Activated CD4-positive, alpha-beta T cell treated with anti-CD3 and anti-CD28 coated beads for 48 hours (primary cell): ENCODE measurements at regions not wholly inside any gene's neighbourhood (a gene's known extent, or its start where the extent isn't known, plus 50 kb on each side); places are given as distances from the start of the nearest gene placed in this dataset.

Source experiments
- DNase-seq: peaks from one replicate; pipeline ENCODE4 v3.0.0-alpha.2; 2020

DNA sequence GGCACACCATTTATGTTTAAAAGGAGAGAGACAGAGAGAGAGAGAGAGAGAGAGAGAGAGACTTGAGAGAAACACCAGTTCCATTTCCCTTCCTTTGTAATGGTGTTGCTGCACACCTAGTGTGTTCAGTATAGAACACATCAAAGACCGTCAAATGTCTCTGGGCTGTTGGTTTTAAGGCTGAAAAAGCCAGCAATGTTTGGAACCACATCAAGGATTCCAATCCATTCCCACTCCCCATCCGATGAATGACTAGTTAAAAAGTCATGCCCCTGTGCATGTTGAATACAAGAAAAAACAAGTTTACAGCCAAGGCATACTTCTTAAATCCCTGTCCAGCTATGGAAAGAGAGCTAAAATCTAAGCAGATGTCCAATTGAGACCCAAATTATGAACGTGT lies 83.0 kb upstream of the IFNE start:
- no peak for DNase-seq

DNA sequence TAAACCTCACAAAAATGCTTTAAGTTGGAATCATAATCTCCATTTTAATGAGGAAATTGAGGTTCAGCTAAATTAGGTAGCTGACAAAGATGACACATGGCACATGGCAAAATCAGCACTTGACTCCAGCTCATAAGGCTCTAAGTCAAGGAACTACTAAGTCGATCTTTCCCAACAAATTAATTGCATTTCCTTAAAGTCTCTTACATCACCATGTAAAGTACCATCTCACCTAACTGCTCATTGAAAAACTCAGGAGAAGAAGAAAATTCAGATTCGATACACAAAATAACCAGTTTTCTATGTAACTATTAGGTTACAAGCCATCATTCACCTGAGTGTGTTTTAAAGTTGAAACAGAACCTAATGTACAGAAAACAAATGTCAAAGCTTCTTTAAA lies 85.8 kb upstream of the IFNE start:
- DNase-seq: no peak

DNA sequence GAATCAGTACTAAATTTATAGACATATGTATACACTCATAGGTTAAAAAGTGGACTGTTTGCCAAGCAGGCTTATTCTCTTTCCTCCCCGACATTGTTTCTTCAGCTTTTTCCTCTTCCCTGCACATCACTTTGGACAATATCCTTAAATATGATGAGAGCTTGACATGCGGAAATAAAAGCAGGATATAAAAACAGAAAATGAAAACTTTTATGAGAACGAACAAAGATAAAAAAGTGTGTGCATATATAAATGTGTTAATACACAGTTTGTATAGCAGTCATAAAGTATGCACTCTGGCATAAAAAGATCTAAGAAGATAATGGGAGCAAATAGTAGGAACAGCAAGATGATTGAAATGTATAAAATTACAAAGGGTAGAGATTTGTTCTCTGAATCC lies 86.4 kb upstream of the IFNE start:
- no peak for DNase-seq

DNA sequence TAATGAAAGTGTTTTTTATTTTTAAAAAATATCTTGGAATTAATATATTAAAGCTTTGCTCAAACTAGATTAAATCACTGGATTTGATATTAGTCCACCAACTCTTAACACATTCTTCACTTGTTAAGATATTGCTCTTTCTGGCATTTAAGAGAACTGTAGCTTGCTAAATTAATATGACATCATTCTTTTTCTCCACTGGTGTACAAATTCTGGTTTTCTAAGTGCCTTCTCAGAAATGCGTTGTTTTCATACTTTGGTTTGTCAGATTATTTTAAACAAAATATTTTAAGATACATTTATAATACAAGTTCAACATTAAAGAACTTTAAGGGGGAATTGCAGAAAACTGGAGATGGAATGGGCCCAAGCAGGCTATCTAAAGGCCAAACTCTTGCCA lies 87.6 kb upstream of the IFNE start:
- no peak for DNase-seq

DNA sequence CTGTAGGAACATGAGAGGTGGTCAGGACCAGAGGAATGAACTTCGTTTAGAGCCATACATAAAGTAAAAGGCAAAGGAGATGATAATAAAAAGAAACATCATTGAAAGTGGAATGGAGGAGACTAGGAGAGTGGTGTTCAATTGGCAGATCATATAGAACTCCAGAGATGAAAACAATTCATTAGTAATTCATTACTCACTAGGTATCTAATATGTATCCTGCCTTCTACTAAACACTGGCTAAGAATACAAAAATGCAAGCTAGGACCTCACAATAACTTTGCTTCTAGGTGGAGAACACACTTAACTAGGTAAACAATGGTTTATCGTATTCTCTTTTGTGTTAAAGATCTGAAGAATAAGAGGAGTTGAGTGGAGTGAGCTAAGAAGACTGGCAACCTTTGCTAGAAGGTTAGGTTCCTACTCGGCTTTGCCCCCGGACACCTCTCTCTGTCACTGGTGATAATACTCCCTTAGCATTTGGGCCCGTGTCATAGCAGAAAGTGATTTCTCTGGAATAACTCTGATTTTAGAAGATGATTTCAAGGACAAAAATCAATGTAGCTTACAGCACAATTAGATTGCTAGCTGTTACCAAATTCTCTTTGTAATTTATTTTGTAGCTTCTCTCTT lies 88.6 kb upstream of the IFNE start:
- no peak for DNase-seq

DNA sequence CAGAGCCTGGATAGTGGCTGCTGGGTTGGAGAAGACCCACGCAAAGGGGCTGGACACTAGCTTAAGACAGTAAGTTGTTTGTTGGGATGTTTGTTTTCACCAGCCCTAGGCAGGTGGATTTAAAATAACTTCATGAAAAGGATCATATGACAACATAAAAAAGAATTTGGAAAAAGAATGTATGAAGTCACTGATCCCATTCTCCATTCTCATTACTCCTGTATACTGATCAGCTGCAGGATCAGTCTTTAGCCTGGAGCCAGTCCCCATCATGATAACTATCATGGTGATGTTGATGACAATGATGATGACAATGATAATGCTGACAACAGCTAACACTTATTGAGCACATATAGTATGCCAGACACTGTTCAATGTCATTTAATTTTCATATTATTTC lies 92.1 kb upstream of the IFNE start:
- no peak for DNase-seq

DNA sequence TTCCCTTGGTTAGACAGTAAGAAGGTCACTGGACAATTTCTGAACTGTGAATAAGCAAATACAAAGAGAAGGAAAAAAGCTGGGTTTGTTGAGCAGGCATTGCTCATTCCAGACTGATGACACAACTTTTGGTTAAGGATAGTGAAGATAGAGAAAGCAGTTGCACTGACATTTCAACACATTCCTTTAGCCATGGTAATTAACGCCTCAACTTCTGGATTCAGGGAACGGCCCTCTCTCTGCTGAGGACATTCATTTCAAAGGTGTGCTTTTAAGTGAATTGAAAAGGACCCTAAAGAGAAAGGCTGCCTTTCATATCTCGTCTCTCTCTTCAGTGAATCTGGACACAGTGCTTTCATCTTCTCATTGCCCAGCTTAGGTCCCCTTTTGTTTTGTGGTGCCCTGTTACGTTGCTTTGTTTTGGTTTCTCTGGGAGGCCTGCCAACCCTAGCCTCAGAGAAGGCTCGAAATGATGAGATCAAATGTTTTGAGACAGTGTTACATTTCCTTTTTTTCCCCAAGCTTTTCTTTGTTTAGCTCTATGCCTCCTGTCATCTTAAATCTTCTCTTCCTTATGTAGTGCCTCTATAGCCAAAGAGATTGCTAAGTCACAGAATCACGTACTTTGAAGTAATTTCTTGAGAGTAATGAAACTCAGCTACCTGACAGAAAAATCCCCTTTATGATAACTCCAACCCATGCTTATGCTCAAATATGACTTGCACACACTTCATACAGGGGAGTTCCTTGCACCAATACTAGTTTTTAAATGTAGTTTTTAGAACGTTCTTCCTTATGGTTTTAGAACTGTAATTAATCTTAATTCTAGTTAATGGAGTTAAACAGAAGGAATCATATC lies 94.4 kb upstream of the IFNE start:
- peak; percentile 50 for DNase-seq

DNA sequence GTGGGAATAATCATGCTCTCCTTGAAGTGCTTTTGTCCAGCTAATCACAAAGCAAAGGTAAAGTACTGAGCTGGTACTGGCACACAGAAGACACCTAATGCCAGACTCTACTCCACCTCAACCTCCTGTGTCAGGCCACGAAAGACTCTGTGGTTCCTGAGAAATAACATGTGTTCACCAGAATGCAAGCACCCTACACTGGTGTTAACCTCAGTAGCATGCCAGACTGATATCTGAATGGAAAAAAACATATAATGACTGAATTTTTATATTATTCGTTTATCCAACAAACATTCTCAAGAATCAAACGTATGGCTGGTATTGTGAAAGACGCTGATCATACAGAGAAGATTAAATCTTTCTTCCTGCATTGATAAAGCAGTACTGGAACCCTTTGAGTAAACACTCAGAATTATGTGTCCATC lies 97.1 kb upstream of the IFNE start:
- peak; percentile 14 for DNase-seq

DNA sequence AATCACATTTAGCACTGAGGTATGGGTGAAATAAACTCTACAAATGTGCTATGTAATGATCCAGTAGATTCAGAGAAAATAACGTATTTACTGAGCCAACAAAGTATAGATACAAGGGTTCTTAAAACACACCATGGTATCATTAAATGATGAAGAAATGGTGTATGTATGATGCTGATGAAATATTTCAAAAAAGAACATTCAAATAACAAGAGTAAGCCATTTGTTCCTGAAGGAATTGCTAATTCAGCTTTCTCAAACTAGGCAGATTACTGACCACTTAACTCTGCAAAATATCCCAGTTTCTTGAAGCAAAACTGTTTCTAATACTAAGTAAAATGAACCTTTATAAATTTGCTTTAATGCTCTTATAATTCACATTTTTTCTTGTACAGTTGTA lies 97.6 kb upstream of the IFNE start:
- no peak for DNase-seq

DNA sequence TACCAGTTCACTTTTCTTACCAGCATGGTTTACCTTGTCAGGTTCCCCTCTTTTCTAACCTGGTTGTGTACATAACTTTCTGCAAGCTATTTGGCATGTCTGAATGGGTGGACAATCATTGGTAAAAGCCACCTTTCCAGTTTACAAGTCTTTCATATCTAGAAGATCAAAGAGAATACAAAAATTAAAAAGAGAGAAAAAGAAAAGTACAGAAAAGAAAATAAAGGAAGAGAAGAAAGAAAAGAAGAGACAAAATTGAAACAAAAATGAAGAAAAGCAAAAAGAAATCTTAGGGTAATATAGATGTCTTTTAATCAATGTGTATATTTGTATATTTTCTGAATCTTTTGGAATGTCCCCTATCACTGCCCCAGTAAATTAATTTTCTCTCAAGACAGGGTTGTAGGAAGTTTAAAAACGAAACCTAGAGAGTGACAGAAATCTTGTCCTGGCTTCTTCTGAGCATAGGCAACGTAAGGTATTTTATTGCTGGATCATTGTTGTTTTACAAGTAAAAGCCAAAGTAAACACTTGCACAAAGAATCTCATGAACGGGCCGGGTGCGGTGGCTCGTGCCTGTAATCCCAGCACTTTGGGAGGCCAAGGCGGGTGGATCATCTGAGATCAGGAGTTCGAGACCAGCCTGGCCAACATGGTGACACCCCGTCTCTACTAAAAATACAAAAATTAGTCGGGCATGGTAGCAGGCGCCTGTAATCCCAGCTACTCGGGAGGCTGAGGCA lies 98.7 kb upstream of the IFNE start:
- DNase-seq: no peak

DNA sequence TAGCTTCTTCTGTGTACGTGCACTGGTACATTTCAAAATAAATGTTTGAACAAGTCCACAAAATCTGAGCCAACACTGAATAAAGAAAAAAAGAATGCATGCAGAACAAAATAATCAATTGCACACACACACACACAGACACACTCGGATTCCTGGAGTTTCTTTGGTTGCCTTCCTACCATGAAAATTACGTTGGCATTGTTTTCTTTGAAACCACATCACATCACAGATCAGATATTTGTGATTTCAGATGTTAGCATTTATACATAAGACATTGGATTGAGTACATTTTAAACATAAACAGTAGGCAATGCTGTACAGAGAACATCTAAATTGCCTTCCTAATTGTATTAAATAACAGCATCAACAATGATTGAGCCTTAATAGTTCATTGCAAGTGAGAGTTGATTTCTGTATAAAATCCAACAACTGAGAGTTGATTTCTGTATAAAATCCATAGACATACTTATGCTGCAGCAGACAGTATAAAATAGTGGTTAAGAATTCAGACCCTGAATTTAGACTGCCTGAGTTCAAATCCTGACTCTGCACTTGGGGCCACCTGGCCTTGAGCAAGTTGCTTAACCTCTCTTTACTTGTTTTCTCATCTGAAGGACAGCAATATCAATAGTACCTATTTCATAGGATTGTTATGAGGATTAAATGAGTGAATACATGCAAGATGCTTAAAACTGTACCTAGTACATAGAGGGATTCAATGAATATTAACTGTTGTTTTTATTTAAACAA lies 101.7 kb upstream of the IFNE start:
- DNase-seq: no peak

DNA sequence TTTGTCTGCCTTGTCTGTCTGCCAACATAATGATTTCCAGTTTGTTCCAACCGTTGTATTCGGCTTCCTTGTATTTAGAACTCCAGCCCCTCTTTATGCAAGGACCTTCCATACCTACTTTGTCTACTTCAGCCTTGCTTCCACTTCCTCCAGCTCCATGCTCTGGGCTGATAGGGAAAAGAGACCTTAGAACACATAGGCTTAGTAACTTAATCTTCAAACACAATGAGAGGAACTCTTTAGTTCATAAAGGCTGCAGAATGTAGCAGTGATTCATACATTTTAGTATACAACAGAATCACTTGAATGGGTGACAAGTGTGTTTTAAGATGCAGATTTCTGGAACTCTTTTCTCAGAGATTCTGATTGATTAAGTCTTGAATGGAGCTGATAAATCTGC lies 102.8 kb upstream of the IFNE start:
- no peak for DNase-seq

DNA sequence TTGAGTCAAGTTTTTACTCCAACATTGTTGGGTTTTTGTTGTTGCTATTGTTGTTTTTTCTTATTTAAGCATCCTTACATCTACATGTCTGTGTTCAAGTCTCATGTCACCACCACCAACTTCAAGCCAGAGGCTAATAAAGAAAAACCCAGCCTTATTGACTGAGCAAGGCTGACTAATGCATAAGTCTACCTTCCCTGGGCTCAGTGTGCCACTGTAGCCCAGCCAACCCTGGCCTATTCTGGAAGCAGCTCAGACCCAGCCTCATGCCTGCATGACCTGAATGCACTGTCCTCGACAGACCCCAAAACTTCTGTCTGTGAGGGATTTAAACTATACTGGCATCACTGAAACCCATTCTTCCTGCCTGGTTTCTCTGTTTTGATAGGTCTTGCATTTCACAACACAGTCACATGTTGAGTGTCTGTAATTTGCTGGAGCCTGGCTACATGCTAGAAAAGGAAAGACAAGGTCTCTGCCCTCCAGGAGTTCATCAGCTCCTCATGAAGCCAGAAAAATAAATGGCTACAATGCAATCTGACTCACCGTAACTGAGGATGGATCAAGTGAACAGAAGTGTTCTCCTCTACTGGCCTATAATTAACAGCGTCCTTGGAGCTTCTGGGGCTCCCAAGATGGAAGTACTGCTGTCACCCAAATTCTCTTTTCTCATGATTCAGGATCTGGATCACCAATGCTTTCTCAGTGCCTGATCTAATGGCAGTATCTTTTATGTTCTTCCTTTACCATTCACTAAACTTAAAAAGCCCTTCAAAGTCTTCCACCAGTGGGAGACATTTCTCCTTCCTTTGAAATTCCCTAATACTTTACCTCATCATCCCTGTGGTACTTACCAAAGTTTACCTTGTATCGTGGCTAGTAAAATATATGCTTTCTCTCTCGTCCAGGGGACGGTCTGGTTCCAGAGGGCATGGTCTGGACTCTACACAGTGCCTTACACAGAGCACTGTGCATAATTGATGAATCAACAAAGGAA lies 103.9 kb upstream of the IFNE start:
- DNase-seq: no peak

DNA sequence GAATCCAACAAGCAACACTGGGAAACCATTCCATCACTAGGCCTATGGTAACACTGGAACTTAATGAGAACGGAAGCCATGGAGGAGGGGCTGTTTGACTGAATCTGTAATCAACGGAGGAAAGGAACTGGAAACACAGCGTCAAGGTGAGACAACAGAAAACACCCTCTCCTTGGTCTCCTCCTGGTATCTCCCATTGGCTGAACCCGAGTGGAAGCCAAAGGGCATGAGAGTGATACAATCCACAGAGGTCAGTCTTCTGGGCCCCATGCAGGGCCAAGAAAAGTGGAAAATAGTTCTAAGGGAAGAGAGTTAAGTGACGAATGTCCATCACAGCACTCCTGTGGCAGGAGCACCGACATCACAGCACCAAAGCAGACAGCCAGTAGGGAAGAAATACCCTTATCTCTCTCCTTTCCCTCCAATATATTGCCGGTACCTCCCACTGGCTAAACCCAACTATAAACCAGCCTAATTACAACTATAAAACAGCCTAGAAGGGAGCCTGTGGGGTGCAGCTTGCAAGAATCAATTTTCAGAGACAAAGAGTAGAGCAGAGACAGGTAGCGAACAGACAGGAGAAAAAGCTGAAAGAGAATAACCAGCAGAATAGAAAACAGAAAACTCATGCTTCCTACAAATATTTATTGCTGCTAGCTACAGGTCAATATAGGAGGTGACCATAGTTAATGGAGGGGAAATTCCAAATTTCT lies 107.4 kb upstream of the IFNE start:
- no peak for DNase-seq

DNA sequence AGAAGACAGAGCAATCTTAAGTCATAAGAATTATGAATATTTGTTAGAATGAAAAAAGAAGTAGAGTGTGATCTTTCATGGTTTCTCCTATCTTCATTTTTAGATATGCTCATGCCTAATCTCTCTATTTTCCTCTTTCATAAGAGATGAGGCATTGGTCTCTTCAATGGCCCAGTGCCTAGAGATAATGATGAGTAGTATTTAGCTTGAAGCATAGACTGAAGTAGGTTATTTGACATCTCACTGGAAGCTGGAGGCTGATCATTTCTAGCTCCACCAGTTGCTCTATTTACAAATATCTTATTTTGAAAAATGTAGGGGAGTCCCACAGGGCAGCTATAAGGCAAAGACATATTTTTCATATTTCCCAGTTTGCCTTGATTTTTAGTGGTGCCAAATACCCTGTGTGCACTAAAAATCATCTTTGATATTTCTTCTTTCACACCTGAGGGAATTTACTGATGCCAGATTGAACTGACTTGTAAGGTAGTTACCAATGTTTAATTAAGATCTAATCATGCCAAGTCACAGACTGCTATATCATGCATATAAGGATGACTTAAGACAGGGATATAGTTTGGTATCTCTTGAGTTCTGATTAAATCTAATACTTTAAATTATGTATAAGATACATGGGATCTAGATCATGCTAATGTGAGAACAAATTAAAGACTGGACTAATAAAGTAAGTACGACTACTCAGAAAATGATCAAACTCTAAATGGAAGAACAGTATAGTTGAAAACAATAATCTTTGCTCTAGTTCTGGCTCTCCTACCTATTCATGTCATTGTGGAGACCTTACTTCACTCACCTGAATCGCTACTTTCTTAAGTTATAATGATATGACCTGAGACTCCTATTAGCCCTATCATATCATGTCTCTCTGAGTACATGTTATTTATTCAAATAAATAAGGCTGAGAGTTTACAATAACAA lies 108.2 kb upstream of the IFNE start:
- DNase-seq: no peak

DNA sequence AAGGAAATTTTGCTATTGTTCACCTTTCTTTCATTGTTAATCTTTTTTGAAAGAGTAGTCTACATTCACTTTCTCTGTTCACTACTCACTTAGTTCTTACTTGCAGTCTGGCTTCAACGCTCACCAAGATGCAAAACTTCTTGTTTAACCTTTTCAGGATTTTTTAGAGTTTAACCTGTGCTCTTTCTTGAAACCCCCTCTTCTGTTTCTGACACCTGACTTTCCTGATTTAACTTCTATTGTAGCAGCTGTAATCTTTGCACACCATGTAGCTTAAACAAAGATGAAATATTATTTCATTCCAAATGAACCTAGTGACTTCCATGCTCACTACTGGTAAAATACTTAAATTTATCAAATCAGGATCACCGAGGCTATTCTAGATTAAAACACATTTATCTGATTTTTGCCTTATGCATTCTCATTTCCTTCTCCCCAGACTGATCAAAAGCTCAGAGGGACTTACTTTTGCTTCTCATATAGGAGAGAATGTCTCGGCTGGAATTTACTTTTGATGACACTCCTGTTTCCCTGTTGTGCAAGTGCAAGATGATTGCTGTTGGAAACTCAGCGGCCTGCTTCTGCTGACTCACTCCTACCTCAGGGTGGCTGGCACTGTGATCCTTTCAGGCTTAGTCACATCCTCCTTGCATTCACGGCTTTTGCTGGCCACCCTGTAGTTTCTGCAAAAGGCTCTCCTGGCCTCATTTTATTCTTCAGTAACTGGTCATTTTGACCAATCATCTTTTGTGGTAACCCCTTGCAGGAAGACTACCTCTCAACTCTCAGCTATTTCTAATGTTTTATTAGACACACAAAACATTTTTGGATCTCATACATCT lies 109.3 kb upstream of the IFNE start:
- peak; percentile 77 for DNase-seq

DNA sequence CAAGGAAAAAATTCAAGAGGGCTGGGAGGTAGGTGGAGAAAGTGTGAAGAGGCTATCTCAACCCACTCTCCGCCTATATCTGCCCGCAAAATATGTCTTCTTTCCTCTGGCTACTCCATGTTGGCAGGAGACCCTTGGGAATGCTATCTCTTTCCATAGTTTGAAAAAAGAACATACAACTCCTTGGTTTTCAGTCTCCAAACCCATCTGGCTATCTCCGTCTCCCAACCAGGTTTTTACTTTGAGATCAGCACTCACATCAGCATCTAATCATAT lies 109.9 kb upstream of the IFNE start:
- DNase-seq: no peak

DNA sequence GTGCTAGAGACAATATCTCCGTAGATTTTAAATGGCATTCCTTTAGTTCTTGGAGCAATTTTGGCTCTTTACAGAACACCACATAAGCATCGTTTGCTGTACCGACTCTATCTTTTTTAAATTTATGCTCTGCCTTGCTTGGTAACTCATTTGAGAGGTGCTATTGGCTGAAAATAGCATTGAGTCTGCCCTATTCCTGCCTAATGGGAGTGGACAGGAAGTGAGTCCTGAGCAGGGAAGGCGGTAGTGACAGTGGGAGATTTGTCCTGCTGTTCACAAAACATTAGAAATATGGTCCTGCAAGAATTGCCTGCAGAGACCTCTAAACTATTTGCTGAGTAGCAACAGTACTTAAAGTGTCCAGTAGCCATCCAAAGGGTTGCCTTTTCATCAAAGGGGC lies 115.2 kb upstream of the IFNE start:
- DNase-seq: no peak

DNA sequence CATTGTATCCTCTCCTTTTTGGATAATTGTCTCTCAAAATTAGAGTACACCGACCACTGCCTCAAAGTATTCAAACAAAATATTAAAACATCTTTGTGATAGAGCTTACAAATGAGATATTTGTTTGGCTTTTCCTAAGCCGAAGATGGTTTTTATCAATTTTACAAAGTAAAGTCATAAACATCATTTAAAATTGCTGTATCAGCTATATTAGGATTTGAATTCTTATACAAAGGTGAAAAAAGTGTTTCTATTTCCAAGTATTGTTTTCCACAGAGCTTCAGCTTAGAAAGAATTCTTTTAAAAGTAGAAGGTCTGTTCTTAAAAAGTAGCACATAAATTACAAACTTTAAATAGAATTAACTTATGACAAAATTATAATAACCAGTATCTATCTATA lies 116.6 kb upstream of the IFNE start:
- no peak for DNase-seq
